Heart left ventricle (tissue), 13 donors: ENCODE measurements at regions not wholly inside any gene's neighbourhood (a gene's known extent, or its start where the extent isn't known, plus 50 kb on each side); places are given as distances from the start of the nearest gene placed in this dataset.

Experiments used
- POLR2A ChIP-seq, 2 donors: fragments of 450-650 bp; IDR thresholded peaks; one replicate each; pipeline ENCODE4 v1.6.1; 2017; ENCODE audit warnings: antibody characterized with exemption in 2 of 2, mild to moderate bottlenecking in 2 of 2, moderate library complexity in 2 of 2
- TF ChIP-seq, protein P1 (sequence below), 12 donors: fragments of 200-600 bp; sonication (generic) in 4 of 12; IDR thresholded peaks; one replicate each; pipeline versions ENCODE4 v1.5.0 to v1.8.0; 2018 to 2022; ENCODE audit warnings: antibody characterized with exemption in 12 of 12, mild to moderate bottlenecking in 5 of 12
- donor health status: ischemic (EF 13 %, LVEDD 7.1; RV severe dilation, severe dysfunction).
- donor health status: DM: no; HTN: yes; CAD: no.
- donor health status: DM: no; HTN: no; CAD: no.
- donor health status: ischemic (EF 25% LVEDD 6.9; RV normal size, moderate dysfunction).
- donor health status: ischemic (EF 25% LVEDD 5.7; RV mildly dilated, moderate dysfunction).
- donor health status: ischemic (EF 35%, LVEDD 5.7; RV mildly dilated, moderate dysfunction).
- donor health status: nonischemic (EF 11% LVEDD 7.7; RV severe dilation, severe dysfunction).
- donor health status: DM: yes; HTN: yes; CAD: no.
- donor health status: PGD.
- donor health status: ischemic (EF 29% LVEDD 5.4; RV normal size, mild dysfunction).
- donor health status: nonischemic (EF 23%, LVEDD 6.1; RV moderate dilation, normal function).

GRCh38 chr9:94167376-94167890 is 83.2 kb downstream of the PTPDC1 start:
- TF ChIP-seq, protein P1, sequence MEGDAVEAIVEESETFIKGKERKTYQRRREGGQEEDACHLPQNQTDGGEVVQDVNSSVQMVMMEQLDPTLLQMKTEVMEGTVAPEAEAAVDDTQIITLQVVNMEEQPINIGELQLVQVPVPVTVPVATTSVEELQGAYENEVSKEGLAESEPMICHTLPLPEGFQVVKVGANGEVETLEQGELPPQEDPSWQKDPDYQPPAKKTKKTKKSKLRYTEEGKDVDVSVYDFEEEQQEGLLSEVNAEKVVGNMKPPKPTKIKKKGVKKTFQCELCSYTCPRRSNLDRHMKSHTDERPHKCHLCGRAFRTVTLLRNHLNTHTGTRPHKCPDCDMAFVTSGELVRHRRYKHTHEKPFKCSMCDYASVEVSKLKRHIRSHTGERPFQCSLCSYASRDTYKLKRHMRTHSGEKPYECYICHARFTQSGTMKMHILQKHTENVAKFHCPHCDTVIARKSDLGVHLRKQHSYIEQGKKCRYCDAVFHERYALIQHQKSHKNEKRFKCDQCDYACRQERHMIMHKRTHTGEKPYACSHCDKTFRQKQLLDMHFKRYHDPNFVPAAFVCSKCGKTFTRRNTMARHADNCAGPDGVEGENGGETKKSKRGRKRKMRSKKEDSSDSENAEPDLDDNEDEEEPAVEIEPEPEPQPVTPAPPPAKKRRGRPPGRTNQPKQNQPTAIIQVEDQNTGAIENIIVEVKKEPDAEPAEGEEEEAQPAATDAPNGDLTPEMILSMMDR (IDR thresholded peaks at IDR 0.05): no peak
- no peak for TF ChIP-seq POLR2A (IDR thresholded peaks at IDR 0.05)
